Activated effector memory CD4-positive, alpha-beta T cell treated with Interleukin-2 at 50 U/mL for 16 hours (primary cell): ENCODE measurements at regions not wholly inside any gene's neighbourhood (a gene's known extent, or its start where the extent isn't known, plus 50 kb on each side); places are given as distances from the start of the nearest gene placed in this dataset.
"Not testable (repeated sequence)": the region's sequence is repeated elsewhere in the genome, so short reads cannot be mapped to it uniquely, and the experiment has no call there.

ENCODE experiments used
- DNase-seq: peaks from one replicate; pipeline ENCODE4 v3.0.0-alpha.2; 2020

DNA sequence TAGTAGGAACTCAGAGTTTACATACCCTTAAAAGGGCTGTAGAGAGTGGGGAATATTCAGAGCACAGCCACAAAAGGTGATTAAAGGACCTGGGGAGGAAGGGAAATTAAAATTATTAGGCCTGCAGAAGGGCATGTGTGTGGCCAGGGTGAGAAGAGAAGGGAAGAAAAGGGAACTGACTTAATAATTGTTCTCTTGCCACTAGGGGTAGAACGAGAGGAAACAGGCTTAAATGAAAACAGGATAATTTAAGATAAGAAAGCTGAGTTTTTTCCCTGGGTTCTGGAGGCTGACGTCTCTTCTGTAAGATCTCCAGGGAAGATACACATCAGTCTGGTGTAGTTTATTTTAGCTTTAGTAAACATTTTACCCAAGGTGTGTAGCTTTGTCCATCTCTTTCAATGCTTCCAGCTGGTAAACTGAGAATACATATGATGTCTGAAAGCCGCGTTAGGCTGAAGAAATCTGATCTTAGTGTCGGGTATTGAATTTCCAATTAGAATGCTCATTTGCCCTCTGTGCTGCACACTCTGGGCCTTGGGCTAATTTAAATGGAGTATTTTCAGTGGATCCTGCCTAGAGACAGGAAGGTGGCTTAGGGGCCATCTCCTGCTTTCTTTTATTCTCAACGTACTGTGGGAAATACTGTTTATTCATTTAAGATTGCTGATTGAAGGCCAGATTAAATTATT, 416.8 kb downstream of the TMEM38B start:
- no peak for DNase-seq

GRCh38 chr9:106112935-106113334, 418.6 kb downstream of the TMEM38B start:
- DNase-seq: no peak

GRCh38 chr9:106119176-106119575, 424.8 kb downstream of the TMEM38B start:
- no peak for DNase-seq

DNA sequence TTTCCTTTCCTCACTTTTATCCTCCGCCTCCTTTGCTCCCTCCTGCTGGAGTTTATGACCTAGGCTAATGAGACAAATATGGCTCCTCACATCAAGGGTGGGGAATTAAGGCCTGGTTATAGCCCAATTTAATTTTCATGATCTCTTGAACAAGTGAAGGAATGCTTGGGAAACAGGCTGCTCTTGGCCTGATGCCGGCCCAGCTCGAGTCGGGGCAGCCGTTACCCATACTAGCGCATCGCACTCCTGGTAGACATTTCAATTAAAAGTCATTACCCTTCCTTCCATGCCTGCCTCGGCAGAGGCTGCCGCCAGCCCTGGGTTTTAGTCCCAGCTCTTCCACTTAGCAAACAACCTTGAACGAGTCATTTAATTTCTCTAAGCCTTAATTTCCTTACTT, 425.7 kb downstream of the TMEM38B start:
- no peak for DNase-seq

- no peak for DNase-seq
Measured at GRCh38 chr9:106127776-106128175, 433.4 kb downstream of the TMEM38B start.

- DNase-seq: no peak
Measured at GRCh38 chr9:106130374-106130773, 436.0 kb downstream of the TMEM38B start.

DNA sequence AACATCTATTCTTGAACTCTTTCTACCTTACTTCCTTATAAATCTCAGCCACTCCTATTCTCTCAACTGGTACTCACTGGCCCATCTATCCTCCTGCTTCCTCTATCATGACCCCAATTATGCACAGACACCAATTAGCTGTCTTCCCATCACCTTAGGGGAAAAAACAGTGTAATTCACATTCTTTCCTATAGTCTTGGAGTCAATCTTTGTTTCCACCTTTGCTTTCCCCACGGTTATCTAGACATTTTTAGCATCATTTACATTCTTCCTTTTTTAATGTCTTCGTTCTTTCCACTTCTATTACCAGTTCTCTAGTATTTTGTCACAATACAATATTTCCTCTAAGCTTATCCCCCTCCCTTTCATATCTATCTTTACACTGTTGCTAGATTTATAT, 449.4 kb downstream of the TMEM38B start:
- no peak for DNase-seq

DNA sequence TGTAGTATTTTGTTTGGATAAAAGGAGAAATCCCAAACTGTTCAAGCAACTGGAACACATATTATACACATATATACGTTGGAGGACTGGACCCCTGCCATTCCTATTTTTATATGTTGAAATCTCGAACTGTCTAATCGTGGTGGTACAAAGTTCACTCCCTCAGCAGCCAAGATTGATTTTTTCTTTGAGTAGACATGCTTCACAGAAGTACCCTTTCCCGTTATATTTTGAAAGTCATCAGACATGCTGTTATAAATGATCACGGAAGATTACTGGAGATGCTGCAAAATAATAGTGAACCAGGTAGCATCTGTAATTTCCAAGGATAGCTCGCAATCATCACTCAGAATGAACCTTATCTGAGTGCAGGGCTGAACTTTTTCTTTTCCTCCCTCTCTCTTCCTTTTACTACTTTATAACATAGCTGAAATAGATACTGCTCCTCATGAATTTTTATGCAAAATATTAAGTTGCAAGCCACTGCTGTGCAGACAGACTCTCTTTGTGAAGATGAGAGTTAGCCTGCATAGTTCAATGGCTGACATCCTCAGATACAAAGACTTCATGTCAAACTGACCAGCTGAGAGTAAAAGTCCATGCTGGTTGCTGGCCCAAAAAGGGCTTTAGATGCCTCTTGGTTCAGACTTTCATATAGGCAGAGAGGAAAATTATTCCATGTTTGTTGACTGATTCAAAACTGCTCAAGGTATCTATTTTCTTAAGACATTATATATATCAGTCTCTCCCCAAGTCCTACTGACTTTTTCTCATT, 451.9 kb downstream of the TMEM38B start:
- no peak for DNase-seq

GRCh38 chr9:106146886-106147285, 452.5 kb downstream of the TMEM38B start:
- no peak for DNase-seq

GRCh38 chr9:106149956-106150355, 455.6 kb downstream of the TMEM38B start:
- DNase-seq: no peak

DNA sequence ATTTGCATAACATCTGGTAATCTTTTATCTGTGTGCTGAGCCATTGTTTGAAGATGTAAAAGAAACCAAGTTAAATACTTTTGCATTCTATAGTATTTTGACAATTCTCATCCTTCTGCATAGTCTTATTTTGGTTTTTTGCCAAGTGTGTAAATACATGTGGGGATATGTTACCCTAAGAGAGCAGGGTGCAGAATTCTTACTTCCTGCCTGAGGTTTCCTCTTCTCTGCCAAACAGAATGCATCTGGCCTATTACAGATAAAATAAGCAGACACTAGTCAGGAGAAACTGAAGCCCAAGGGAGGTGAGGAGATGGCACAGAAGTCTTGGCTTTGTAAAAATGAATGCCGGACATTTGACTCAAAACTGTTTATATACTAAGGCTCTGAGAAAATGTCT, 462.1 kb downstream of the TMEM38B start:
- DNase-seq: no peak

GRCh38 chr9:106172265-106172664, 477.9 kb downstream of the TMEM38B start:
- DNase-seq: no peak

- DNase-seq: no peak
Measured at GRCh38 chr9:106174346-106174745, 480.0 kb downstream of the TMEM38B start.

DNA sequence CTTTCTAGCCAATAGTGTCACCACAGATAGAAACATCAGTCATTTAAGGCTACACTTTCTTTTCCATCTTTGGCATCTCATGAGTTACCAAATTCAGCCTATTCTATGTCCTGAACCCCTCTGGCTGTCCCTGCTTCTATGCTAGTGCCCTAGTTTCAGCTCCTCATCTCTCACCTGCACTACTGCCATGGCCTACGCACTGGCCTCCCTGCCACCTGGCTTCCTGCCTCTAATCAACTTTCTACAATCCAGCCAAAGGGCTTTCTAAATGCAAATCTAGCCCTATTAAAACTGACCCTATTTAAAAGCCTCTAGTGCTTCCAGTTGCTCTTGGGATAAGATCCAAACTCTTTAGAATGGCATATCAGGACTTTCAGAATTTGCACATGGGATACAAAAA, 482.9 kb downstream of the TMEM38B start:
- no peak for DNase-seq

GRCh38 chr9:106179191-106179590, 484.9 kb downstream of the TMEM38B start:
- no peak for DNase-seq

DNA sequence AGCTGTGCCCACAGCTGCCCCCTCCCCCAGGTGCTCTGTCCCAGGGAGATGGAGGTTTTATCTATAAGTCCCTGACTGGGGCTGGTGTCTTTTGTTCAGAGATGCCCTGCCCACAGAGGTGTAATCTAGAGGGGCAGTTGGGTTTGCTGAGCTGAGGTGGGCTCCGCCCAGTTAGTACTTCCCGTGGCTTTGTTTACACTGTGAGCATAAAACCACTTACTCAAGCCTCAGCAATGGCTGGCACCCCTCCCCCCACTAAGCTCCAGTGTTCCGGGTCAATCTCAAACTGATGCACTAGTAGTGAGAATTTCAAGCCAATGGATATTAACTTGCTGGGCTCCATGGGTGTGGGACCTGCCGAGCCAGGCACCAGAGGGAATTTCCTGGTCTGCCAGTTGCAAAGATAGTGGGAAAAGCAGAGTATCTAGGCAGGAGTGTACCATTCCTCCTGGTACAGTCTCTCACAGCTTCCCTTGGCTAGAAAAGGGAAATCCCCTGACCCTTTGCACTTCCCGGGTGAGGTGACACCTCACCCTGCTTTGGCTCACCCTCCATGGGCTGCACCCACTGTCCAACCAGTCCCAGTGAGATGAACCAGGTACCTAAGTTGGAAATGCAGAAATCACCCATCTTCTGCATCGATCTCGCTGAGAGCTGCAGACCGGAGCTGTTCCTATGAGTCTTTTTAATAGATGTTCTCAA, 509.6 kb downstream of the TMEM38B start:
- DNase-seq: not testable (repeated sequence)

GRCh38 chr9:106207298-106207697, 513.0 kb downstream of the TMEM38B start:
- no peak for DNase-seq

GRCh38 chr9:106218427-106218826, 524.1 kb downstream of the TMEM38B start:
- DNase-seq: no peak

DNA sequence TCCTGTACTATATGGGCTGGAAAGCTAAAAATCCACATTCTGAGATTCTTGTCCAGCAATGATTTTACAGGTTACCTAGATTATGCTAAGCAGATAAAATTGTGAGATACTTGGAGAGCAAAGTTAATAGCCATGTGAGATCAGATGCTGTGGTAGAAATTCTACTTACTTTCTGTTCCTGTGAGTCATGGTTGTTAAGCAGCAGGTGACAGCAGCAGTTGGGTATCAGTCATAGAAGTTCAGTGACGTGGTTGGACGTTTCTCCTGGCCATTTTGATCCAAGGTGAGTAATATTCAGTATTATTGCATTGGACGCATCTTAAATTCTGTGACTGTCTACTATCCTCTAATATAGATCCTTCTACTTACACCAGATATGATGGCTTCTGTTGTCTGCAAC, 524.5 kb downstream of the TMEM38B start:
- no peak for DNase-seq

- DNase-seq: no peak
Measured at GRCh38 chr9:106220415-106220814, 526.1 kb downstream of the TMEM38B start.

- no peak for DNase-seq
Measured at GRCh38 chr9:106228861-106229260, 534.5 kb downstream of the TMEM38B start.

GRCh38 chr9:106233116-106233515, 538.8 kb downstream of the TMEM38B start:
- no peak for DNase-seq

GRCh38 chr9:106260908-106261307, 566.6 kb downstream of the TMEM38B start:
- not testable (repeated sequence) for DNase-seq

DNA sequence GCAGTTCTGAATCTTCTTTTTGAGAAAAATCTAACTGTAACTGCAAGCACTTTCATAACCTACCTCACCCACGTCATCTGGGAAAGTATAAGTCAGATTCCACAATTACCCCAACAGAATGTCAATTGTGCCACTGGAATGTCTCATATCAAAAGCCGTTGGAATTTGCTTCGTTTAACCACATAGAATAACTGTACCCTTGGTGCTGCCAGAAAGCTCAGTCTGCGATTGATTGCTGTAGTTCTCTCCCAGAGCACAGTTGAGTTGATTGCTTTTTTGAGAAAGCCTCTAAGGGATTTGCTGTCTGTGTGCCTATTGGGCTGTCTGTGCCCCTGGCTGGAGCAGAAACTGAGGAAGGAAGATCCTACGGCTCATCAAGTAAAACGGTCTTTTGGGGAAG, 583.6 kb downstream of the TMEM38B start:
- no peak for DNase-seq
